WERI-Rb-1 (cell line): ENCODE measurements at regions not wholly inside any gene's neighbourhood (a gene's known extent, or its start where the extent isn't known, plus 50 kb on each side); places are given as distances from the start of the nearest gene placed in this dataset.

ENCODE experiments used
- DNase-seq: peaks from one replicate; pipeline ENCODE4 v3.0.0-alpha.2; 2020
- H3K27ac ChIP-seq: fragments of 250-450 bp; sonication (Bioruptor Pico); 2 replicates; pipeline ENCODE4 v1.5.1; 2020; ENCODE audit warnings: mild to moderate bottlenecking, moderate library complexity
- H3K27me3 ChIP-seq: fragments of 250-450 bp; sonication (Bioruptor Pico); 2 replicates; pipeline ENCODE4 v1.5.1; 2021; ENCODE audit warnings: mild to moderate bottlenecking, low read depth, moderate library complexity; ENCODE audit not compliant: insufficient read depth, severe bottlenecking
- H3K36me3 ChIP-seq: fragments of 250-450 bp; sonication (Bioruptor Pico); 2 replicates; pipeline ENCODE4 v1.5.1; 2020; ENCODE audit warnings: mild to moderate bottlenecking, moderate library complexity
- H3K4me3 ChIP-seq: 2 replicates; pipeline ENCODE4 v1.5.1; 2011; ENCODE audit warnings: low read depth, mild to moderate bottlenecking, control low read depth, low read length
- H3K9me3 ChIP-seq: fragments of 250-450 bp; sonication (Bioruptor Pico); 2 replicates; pipeline ENCODE4 v1.5.1; 2021; ENCODE audit warnings: mild to moderate bottlenecking, moderate library complexity; ENCODE audit not compliant: severe bottlenecking
- CTCF ChIP-seq: IDR thresholded peaks from 2 replicates; pipeline ENCODE4 v1.5.1; 2011; ENCODE audit warnings: low read depth, mild to moderate bottlenecking, control low read depth, inconsistent platforms, low read length

DNA sequence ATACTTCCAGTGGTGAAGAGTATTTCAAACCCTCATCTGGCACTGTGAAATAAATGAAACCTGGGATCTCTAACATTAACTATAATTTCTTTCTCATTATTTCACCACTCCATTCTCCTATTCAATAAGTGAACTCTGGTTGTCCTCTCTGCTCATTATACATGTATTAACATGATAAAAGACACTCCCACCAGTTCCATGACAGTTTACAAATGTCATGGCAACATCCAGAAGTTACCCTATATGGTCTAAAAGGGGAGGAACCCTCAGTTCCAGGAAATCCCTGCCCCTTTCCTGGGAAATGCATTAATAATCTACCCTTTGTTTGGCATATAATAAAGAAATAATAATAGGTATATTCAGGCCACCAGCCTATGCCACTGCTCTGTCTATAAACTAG lies 62.7 kb upstream of the BRINP3 start:
- no peaks in the 10 kb centered on the region for H3K27me3 ChIP-seq
- no peak for TF ChIP-seq CTCF
- no peaks in the 10 kb centered on the region for H3K36me3 ChIP-seq
- no peaks in the 10 kb centered on the region for H3K9me3 ChIP-seq
- no peak overlapping the region for H3K4me3 ChIP-seq
- DNase-seq = no peak
- H3K27ac ChIP-seq = no peak overlapping the region

- DNase-seq = no peak
- H3K36me3 ChIP-seq = no peaks in the 10 kb centered on the region
- no peaks in the 10 kb centered on the region for H3K27me3 ChIP-seq
- no peak for TF ChIP-seq CTCF
- H3K4me3 ChIP-seq = no peak overlapping the region
- no peak overlapping the region for H3K27ac ChIP-seq
- no peaks in the 10 kb centered on the region for H3K9me3 ChIP-seq
These were observed 74.0 kb upstream of the BRINP3 start for GRCh38 chr1:190551638-190552037.

- no peak overlapping the region for H3K4me3 ChIP-seq
- no peaks in the 10 kb centered on the region for H3K9me3 ChIP-seq
- H3K27me3 ChIP-seq = no peaks in the 10 kb centered on the region
- no peak for DNase-seq
- H3K27ac ChIP-seq = no peak overlapping the region
- no peak for TF ChIP-seq CTCF
- H3K36me3 ChIP-seq = no peaks in the 10 kb centered on the region
These were observed 82.6 kb upstream of the BRINP3 start for GRCh38 chr1:190560161-190560681.

DNA sequence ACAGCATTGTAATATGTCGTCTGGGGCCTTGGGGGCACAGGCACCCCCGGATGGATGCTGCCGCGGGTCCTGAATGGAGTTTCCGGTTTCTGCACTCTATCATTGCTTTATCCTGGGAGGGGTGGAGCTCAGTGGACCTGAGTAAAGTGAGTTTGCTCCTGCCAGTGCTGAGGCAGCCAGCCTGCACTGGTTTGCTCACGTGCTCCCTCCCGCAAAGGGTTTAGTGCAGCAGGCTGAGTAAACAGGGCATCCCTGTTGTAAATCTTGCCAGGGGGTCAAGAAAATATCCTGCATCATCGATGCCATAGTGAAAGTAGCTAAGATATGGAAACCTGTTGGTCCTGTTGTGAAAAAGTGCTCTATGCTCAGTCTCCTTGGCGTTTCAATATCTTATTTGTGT lies 85.6 kb upstream of the BRINP3 start:
- no peaks in the 10 kb centered on the region for H3K9me3 ChIP-seq
- H3K4me3 ChIP-seq = no peak overlapping the region
- H3K36me3 ChIP-seq = no peaks in the 10 kb centered on the region
- no peaks in the 10 kb centered on the region for H3K27me3 ChIP-seq
- DNase-seq = no peak
- TF ChIP-seq CTCF = no peak
- no peak overlapping the region for H3K27ac ChIP-seq

DNA sequence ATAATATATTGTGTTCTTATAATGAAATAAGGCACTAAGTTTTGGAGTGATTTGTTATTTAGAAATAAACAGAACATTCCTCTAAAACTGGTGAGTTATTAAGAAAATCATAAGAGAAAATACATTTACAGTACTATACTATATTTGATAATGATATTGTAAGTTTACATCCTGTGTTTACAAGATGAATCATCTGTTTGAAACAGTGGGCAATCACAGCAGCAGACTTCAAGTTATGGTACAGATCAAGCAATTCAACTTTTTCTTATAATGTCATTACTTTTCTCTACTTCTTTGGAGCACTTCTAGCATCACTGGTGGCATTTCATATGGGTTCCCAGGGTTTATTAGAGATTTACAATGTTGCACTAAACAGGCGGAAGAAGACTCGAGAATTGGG lies 86.5 kb upstream of the BRINP3 start:
- Histone ChIP-seq H3K36me3 (no peaks in the 10 kb centered on the region), H3K9me3 (no peaks in the 10 kb centered on the region), H3K27ac (no peak overlapping the region), H3K4me3 (no peak overlapping the region), H3K27me3 (no peaks in the 10 kb centered on the region)
- TF ChIP-seq CTCF = no peak
- no peak for DNase-seq

DNA sequence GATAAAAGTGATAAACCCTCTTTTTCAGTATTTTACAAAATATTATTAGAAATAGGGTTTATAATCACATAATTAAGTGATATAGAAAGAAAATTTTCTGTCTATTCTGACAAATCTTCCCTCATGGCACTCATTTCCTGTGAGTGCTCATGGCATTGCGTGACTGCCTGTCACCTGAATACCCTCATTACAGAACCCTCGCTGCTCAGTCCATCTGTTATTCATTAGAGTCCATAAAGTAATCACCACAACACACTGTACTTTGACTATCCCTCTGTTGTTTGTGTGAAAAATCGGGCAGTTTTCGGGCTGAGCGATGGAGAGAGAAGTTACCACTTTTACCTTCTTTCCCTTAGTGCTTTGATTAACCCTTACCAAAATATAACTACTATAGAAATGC lies 100.4 kb upstream of the BRINP3 start:
- Histone ChIP-seq H3K27ac (peak overlapping the region; percentile 51; the same call in 1 of the 2 replicates), H3K36me3 (no peaks in the 10 kb centered on the region), H3K9me3 (no peaks in the 10 kb centered on the region), H3K4me3 (peak overlapping the region; percentile 14; the same call in 1 of the 2 replicates), H3K27me3 (no peaks in the 10 kb centered on the region)
- peak; percentile 13 for DNase-seq
- TF ChIP-seq CTCF = no peak
